ENCODE measurements at regions not wholly inside any gene's neighbourhood (a gene's known extent, or its start where the extent isn't known, plus 50 kb on each side); places are given as distances from the start of the nearest gene placed in this dataset.

GRCh38 chr5:65070026-65070425 lies 301.3 kb downstream of the CWC27 start:
- TF ChIP-seq, protein P1, sequence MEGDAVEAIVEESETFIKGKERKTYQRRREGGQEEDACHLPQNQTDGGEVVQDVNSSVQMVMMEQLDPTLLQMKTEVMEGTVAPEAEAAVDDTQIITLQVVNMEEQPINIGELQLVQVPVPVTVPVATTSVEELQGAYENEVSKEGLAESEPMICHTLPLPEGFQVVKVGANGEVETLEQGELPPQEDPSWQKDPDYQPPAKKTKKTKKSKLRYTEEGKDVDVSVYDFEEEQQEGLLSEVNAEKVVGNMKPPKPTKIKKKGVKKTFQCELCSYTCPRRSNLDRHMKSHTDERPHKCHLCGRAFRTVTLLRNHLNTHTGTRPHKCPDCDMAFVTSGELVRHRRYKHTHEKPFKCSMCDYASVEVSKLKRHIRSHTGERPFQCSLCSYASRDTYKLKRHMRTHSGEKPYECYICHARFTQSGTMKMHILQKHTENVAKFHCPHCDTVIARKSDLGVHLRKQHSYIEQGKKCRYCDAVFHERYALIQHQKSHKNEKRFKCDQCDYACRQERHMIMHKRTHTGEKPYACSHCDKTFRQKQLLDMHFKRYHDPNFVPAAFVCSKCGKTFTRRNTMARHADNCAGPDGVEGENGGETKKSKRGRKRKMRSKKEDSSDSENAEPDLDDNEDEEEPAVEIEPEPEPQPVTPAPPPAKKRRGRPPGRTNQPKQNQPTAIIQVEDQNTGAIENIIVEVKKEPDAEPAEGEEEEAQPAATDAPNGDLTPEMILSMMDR (IDR thresholded peaks at IDR 0.05; ENCODE audit: low read depth, low read length, missing input control) = no peak
- TF ChIP-seq FOXA1 (IDR thresholded peaks at IDR 0.05) (no peak), TAF1 (conservative IDR thresholded peaks at IDR 0.05) (no peak), FOXA2 (IDR thresholded peaks at IDR 0.05) (no peak), ATF3 (IDR thresholded peaks at IDR 0.05) (no peak), ZBTB33 (IDR thresholded peaks at IDR 0.05) (no peak), RAD21 (IDR thresholded peaks at IDR 0.05) (no peak), JUND (IDR thresholded peaks at IDR 0.05) (no peak), MAX (IDR thresholded peaks at IDR 0.05) (no peak), YY1 (IDR thresholded peaks at IDR 0.05) (no peak), SP1 (IDR thresholded peaks at IDR 0.05) (no peak), GABPA (IDR thresholded peaks at IDR 0.05 in 1 of 2, conservative IDR thresholded peaks at IDR 0.05 in 1 of 2) (no peak), RXRA (IDR thresholded peaks at IDR 0.05) (no peak)
- TF ChIP-seq, protein P2, sequence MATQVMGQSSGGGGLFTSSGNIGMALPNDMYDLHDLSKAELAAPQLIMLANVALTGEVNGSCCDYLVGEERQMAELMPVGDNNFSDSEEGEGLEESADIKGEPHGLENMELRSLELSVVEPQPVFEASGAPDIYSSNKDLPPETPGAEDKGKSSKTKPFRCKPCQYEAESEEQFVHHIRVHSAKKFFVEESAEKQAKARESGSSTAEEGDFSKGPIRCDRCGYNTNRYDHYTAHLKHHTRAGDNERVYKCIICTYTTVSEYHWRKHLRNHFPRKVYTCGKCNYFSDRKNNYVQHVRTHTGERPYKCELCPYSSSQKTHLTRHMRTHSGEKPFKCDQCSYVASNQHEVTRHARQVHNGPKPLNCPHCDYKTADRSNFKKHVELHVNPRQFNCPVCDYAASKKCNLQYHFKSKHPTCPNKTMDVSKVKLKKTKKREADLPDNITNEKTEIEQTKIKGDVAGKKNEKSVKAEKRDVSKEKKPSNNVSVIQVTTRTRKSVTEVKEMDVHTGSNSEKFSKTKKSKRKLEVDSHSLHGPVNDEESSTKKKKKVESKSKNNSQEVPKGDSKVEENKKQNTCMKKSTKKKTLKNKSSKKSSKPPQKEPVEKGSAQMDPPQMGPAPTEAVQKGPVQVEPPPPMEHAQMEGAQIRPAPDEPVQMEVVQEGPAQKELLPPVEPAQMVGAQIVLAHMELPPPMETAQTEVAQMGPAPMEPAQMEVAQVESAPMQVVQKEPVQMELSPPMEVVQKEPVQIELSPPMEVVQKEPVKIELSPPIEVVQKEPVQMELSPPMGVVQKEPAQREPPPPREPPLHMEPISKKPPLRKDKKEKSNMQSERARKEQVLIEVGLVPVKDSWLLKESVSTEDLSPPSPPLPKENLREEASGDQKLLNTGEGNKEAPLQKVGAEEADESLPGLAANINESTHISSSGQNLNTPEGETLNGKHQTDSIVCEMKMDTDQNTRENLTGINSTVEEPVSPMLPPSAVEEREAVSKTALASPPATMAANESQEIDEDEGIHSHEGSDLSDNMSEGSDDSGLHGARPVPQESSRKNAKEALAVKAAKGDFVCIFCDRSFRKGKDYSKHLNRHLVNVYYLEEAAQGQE (IDR thresholded peaks at IDR 0.05) = no peak

Measured in liver (tissue), 3 donors.